ENCODE measurements at regions not wholly inside any gene's neighbourhood (a gene's known extent, or its start where the extent isn't known, plus 50 kb on each side); places are given as distances from the start of the nearest gene placed in this dataset.
"Not testable (repeated sequence)": the region's sequence is repeated elsewhere in the genome, so short reads cannot be mapped to it uniquely, and the experiment has no call there.

- Histone ChIP-seq H3K4me3 (ENCODE audit: low read depth in 1 of 2, low read length in 1 of 2) (no peak overlapping the region), H3K4me1 (ENCODE audit: control insufficient read depth in 1 of 2, insufficient read depth in 1 of 2, low read depth in 1 of 2, low read length in 1 of 2) (no peaks in the 10 kb centered on the region), H3K27ac (no peak overlapping the region), H3K27me3 (no peaks in the 10 kb centered on the region), H3K36me3 (no peaks in the 10 kb centered on the region), H3K9me3 (no peaks in the 10 kb centered on the region)
- TF ChIP-seq, protein P1, sequence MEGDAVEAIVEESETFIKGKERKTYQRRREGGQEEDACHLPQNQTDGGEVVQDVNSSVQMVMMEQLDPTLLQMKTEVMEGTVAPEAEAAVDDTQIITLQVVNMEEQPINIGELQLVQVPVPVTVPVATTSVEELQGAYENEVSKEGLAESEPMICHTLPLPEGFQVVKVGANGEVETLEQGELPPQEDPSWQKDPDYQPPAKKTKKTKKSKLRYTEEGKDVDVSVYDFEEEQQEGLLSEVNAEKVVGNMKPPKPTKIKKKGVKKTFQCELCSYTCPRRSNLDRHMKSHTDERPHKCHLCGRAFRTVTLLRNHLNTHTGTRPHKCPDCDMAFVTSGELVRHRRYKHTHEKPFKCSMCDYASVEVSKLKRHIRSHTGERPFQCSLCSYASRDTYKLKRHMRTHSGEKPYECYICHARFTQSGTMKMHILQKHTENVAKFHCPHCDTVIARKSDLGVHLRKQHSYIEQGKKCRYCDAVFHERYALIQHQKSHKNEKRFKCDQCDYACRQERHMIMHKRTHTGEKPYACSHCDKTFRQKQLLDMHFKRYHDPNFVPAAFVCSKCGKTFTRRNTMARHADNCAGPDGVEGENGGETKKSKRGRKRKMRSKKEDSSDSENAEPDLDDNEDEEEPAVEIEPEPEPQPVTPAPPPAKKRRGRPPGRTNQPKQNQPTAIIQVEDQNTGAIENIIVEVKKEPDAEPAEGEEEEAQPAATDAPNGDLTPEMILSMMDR (IDR thresholded peaks at IDR 0.05) = no peak
Measured at GRCh38 chr7:119713606-119714005, 559.4 kb upstream of the KCND2 start.

DNA sequence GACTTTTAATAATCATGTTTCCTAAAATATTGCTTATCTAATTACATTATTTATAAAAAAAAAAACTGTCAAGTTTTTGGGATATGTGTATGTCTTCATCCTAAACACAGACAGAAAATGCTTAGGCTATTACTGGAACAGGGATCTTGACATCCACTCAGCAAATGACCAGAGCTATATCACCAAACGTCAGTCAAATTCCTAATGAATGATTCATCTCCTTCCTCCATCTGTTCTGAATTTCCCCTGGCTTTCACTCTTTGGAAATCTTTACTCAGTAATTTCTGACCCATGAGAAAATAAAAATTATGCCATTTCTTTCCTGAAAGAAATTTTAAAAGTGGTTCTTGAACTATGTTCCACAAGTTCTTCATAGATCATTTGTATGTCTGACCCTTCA is 552.4 kb upstream of the KCND2 start:
- no peaks in the 10 kb centered on the region for H3K36me3 ChIP-seq
- TF ChIP-seq, protein P1 (IDR thresholded peaks at IDR 0.05) = no peak
- H3K27me3 ChIP-seq = no peaks in the 10 kb centered on the region
- H3K4me3 ChIP-seq (ENCODE audit: low read depth in 1 of 2, low read length in 1 of 2) = no peak overlapping the region
- H3K27ac ChIP-seq = no peak overlapping the region
- H3K9me3 ChIP-seq = no peaks in the 10 kb centered on the region
- H3K4me1 ChIP-seq (ENCODE audit: control insufficient read depth in 1 of 2, insufficient read depth in 1 of 2, low read depth in 1 of 2, low read length in 1 of 2) = no peaks in the 10 kb centered on the region

DNA sequence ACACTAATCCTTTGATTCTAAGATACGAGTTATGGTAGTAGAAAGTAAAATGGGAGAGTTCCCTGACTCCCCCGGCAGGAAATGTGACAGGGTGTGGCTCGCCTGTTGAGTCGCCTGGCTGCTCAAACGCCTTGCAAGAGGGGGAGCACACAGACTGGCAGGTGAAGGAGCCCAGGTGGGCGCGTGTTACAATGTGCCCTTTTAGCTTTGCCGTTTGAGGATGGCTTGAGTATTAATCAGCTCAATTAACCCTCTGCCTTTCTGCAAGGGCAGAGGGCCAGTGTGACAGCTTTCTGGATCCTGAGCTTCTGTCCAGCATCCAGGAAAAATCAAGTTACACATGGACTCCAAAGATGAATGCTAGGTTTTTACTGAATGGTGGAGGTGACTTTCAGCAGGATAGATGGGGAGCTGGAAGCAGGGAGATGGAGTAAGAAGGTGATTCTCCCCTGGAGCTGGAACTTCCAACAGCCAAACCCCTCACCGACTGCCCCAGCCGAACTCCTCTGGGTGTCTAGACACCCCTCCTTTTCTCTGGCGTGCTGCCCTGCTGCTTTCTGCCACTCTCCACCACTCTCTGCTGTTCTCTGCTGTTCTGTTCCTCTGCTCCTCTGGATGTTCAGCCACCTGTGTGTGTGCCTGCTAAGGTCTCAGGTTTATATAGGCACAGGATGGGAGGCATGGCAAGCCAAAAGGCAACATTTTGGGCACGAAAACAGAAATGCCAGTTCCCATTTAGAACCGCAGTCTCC is 548.8 kb upstream of the KCND2 start:
- no peaks in the 10 kb centered on the region for H3K27me3 ChIP-seq
- no peak overlapping the region for H3K4me3 ChIP-seq (ENCODE audit: low read depth in 1 of 2, low read length in 1 of 2)
- no peaks in the 10 kb centered on the region for H3K9me3 ChIP-seq
- H3K27ac ChIP-seq = no peak overlapping the region
- no peaks in the 10 kb centered on the region for H3K4me1 ChIP-seq (ENCODE audit: control insufficient read depth in 1 of 2, insufficient read depth in 1 of 2, low read depth in 1 of 2, low read length in 1 of 2)
- TF ChIP-seq, protein P1 (IDR thresholded peaks at IDR 0.05) = no peak
- no peaks in the 10 kb centered on the region for H3K36me3 ChIP-seq

DNA sequence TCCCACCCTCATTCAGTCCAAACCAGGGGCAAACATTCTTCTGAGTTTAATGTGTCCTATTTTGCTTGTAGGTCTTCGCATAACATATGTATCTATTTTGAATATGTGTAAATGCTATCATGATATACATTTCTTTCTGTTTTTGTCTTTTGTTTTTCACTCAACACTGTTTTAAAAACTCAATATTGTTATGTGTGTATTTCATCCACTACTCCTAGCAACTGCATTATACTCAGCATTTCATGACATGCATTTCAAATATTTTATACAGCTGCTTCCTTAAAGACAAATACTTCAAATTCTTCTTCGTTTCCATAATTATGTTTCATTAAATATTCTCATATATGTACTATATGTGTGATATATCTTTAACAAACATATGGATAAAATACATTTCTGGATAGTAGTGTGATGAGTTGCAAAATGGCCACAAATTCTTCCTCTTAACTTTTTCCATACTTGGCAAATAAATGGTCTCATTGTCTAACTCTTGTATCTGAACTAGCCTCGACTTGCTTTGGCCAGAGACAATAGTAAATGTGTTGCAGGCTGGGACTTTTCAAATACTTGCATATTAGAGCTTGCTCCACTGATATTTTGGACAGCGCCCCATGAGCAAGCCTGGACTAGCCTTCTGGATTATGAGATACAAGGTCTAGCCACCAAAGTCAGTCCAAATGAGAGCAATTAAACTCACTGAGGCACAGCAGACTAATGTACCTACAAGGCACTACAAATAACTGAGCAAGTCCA is 539.7 kb upstream of the KCND2 start:
- H3K9me3 ChIP-seq = no peaks in the 10 kb centered on the region
- no peaks in the 10 kb centered on the region for H3K4me1 ChIP-seq (ENCODE audit: control insufficient read depth in 1 of 2, insufficient read depth in 1 of 2, low read depth in 1 of 2, low read length in 1 of 2)
- H3K4me3 ChIP-seq (ENCODE audit: low read depth in 1 of 2, low read length in 1 of 2) = no peak overlapping the region
- TF ChIP-seq, protein P1 (IDR thresholded peaks at IDR 0.05) = no peak
- no peaks in the 10 kb centered on the region for H3K36me3 ChIP-seq
- H3K27me3 ChIP-seq = no peaks in the 10 kb centered on the region
- H3K27ac ChIP-seq = no peak overlapping the region

DNA sequence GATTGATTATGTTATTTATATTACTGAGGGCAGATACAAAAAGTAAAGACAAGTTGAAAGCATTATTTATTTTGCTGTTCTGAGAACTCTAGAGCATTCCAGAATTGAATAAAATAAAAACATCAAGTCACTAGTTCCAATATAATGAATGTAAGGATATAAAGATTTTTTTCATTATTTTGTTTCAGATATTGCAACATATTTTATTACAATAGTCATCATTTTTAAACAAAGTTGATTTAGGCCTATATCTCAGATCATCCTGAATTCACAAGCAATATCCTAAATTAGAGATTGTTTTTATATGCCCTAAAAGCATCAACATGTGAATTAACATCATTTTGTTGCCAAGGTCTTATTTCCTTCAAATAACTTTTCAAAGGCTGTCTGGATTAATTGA is 535.6 kb upstream of the KCND2 start:
- TF ChIP-seq, protein P1 (IDR thresholded peaks at IDR 0.05) = no peak
- Histone ChIP-seq H3K27me3 (no peaks in the 10 kb centered on the region), H3K36me3 (no peaks in the 10 kb centered on the region), H3K4me3 (ENCODE audit: low read depth in 1 of 2, low read length in 1 of 2) (no peak overlapping the region), H3K27ac (no peak overlapping the region), H3K9me3 (no peaks in the 10 kb centered on the region), H3K4me1 (ENCODE audit: control insufficient read depth in 1 of 2, insufficient read depth in 1 of 2, low read depth in 1 of 2, low read length in 1 of 2) (no peaks in the 10 kb centered on the region)

- not testable (repeated sequence) for H3K9me3 ChIP-seq; H3K27ac ChIP-seq; H3K4me3 ChIP-seq (ENCODE audit: low read depth in 1 of 2, low read length in 1 of 2); H3K27me3 ChIP-seq; H3K36me3 ChIP-seq; H3K4me1 ChIP-seq (ENCODE audit: control insufficient read depth in 1 of 2, insufficient read depth in 1 of 2, low read depth in 1 of 2, low read length in 1 of 2)
Measured at GRCh38 chr7:119745280-119745679, 527.7 kb upstream of the KCND2 start.

All from neutrophil (primary cell).